ENCODE measurements at regions not wholly inside any gene's neighbourhood (a gene's known extent, or its start where the extent isn't known, plus 50 kb on each side); places are given as distances from the start of the nearest gene placed in this dataset.

- no peak overlapping the region for H2AK9ac ChIP-seq (replicated peaks; ENCODE audit: low read depth, low read length, poor library complexity)
- no peak overlapping the region for H3K4me3 ChIP-seq (ENCODE audit: insufficient read depth, low read depth, low read length)
- CTCF ChIA-PET, result no interaction called here
- in situ Hi-C loops (cut with MboI; ENCODE audit: low sequenced_read_pairs) (no loop called here), dilution Hi-C loops (cut with HindIII; ENCODE audit: low sequenced_read_pairs, unreplicated experiment) (no loop called here), intact Hi-C loops (cut with micrococcal nuclease) (no loop called here)
- POLR2A ChIA-PET (ENCODE audit: unreplicated experiment), result no interaction called here
- no peaks in the 10 kb centered on the region for H3K9me1 ChIP-seq (ENCODE audit: insufficient read depth, low read length)
- WGBS, 2 experiments (ENCODE audit: extremely low coverage in 2 of 2, insufficient read length in 1 of 2), result no CpG with 5 or more reads among the region's 3 CpGs
- H2BK5ac ChIP-seq (ENCODE audit: low read depth, low read length, poor library complexity, severe bottlenecking), result no peak overlapping the region
- H3K4me2 ChIP-seq (ENCODE audit: low read depth, low read length), result no peak overlapping the region
- H3K4ac ChIP-seq (ENCODE audit: low read depth, low read length), result no peak overlapping the region
- no peak overlapping the region for H4K91ac ChIP-seq (ENCODE audit: insufficient read depth, low read depth, low read length)
- H3K56ac ChIP-seq (ENCODE audit: extremely low read depth, insufficient read depth, low read length), result no peak overlapping the region
- no peak overlapping the region for H4K5ac ChIP-seq (ENCODE audit: low read depth, low read length)
- no peak overlapping the region for H3K23ac ChIP-seq (ENCODE audit: low read depth, low read length)
- H3K9me3 ChIP-seq (ENCODE audit: control insufficient read depth, insufficient read depth, low read length), result no peaks in the 10 kb centered on the region
- H2AK5ac ChIP-seq (ENCODE audit: low read depth, low read length), result no peak overlapping the region
- peaks cover 11% of the 10 kb centered on the region for H3K27me3 ChIP-seq (ENCODE audit: control insufficient read depth, insufficient read depth, low read length)
- H4K20me1 ChIP-seq (ENCODE audit: insufficient read depth, low read length), result no peaks in the 10 kb centered on the region
- DNase-seq (no peak), ATAC-seq (ENCODE audit: low read depth) (no peak)
- no peak overlapping the region for H2BK15ac ChIP-seq (ENCODE audit: low read depth, low read length)
- no peak overlapping the region for H3K14ac ChIP-seq (replicated peaks; ENCODE audit: low read depth, low read length)
- no peaks in the 10 kb centered on the region for H3K4me1 ChIP-seq (ENCODE audit: control insufficient read depth, insufficient read depth, low read length)
- H2BK20ac ChIP-seq (ENCODE audit: low read depth, low read length), result no peak overlapping the region
- no peak overlapping the region for H3K18ac ChIP-seq (ENCODE audit: low read depth, low read length)
- no peaks in the 10 kb centered on the region for H3K79me1 ChIP-seq (ENCODE audit: low read depth in 1 of 2, low read length in 2 of 2)
- no peaks in the 10 kb centered on the region for H3K36me3 ChIP-seq (ENCODE audit: control insufficient read depth, insufficient read depth, low read length)
- no peak overlapping the region for H4K8ac ChIP-seq (ENCODE audit: low read depth in 2 of 2, low read length in 2 of 2)
- no peak overlapping the region for H3K27ac ChIP-seq (ENCODE audit: insufficient read depth, low read length)
- no peak for TF ChIP-seq RAD21 (IDR thresholded peaks at IDR 0.05; ENCODE audit: low read length)
- no peak for TF ChIP-seq MXI1 (IDR thresholded peaks at IDR 0.05; ENCODE audit: borderline replicate concordance, low read depth, low read length)
- no peak for TF ChIP-seq RFX5 (IDR thresholded peaks at IDR 0.05; ENCODE audit: low read depth, low read length)
- no peak for TF ChIP-seq CHD1 (IDR thresholded peaks at IDR 0.05; ENCODE audit: low read depth, low read length)
- TF ChIP-seq USF2 (IDR thresholded peaks at IDR 0.05; ENCODE audit: low read depth, low read length), result no peak
- TF ChIP-seq NFE2L2 (IDR thresholded peaks at IDR 0.05; ENCODE audit: low read depth, low read length), result no peak
- no peak for TF ChIP-seq SMC3 (IDR thresholded peaks at IDR 0.05; ENCODE audit: low read depth, low read length)
- TF ChIP-seq MAFK (IDR thresholded peaks at IDR 0.05; ENCODE audit: low read depth, low read length), result no peak
- no peak for TF ChIP-seq BHLHE40 (IDR thresholded peaks at IDR 0.05; ENCODE audit: low read depth, low read length)
- TF ChIP-seq POLR2A (IDR thresholded peaks at IDR 0.05; ENCODE audit: low read depth, low read length), result no peak
- no peak for TF ChIP-seq CTCF (conservative IDR thresholded peaks at IDR 0.05; ENCODE audit: low read depth, low read length)
- no peak for TF ChIP-seq RCOR1 (IDR thresholded peaks at IDR 0.05; ENCODE audit: insufficient replicate concordance, low read length)
- no peak for TF ChIP-seq FOS (IDR thresholded peaks at IDR 0.05; ENCODE audit: low read depth, low read length)
- no peak overlapping the region for H2BK120ac ChIP-seq (ENCODE audit: low read depth, low read length)
- H3K9ac ChIP-seq (ENCODE audit: low read depth, low read length), result no peak overlapping the region
- no TSS peak for BruUV-seq (replicated peaks)
- H2AFZ ChIP-seq (replicated peaks; ENCODE audit: low read length, poor library complexity), result no peak overlapping the region
These were observed 86.7 kb upstream of the PAK3 start for GRCh38 chrX:111009256-111009655.
